K562 (cell line): ENCODE measurements at regions not wholly inside any gene's neighbourhood (a gene's known extent, or its start where the extent isn't known, plus 50 kb on each side); places are given as distances from the start of the nearest gene placed in this dataset.

Source experiments
- ATAC-seq: fragments of 200-7000 bp; cut with Tn5 transposase; 3 replicates; pipeline ENCODE4 v1.9.1; 2020; ENCODE audit warnings: moderate library complexity
- BruUV-seq: library from RNA; stranded (reverse); fragments of 400-500 nt; replicated peaks from 2 replicates; lab custom pipeline; 2021; lab: Mats Ljungman, UMichigan
- CTCF ChIA-PET: fragments of 300-600 bp; formaldehyde crosslinking; extraction: SDS; loops from one replicate; lab custom pipeline; 2021; ENCODE audit warnings: low intra/inter-chr PET ratio; lab: Yijun Ruan, JAX
- POLR2A ChIA-PET: fragments of 300-600, 350-650 bp; sonication (Branson Sonifier 250); formaldehyde crosslinking; extraction: SDS; loops from one replicate; lab custom pipeline; 2021; ENCODE audit warnings: antibody characterized with exemption, inconsistent platforms; lab: Yijun Ruan, JAX
- DNase-seq, 4 experiments: peaks; one replicate each; pipeline versions ENCODE4 v3.0.0 to v3.0.0-alpha.2; 2011 to 2018; ENCODE audit warnings: low spot score in 3 of 4, mixed read lengths in 3 of 4; ENCODE audit errors: extremely low read depth in 1 of 4
- FAIRE-seq: peaks from 2 replicates; lab custom pipeline; 2011; peaks lifted over from hg19 to GRCh38; lab: Jason Lieb, UNC
- H2AFZ ChIP-seq: 2 replicates; pipeline ENCODE4 v1.6.0; 2011; ENCODE audit warnings: low read depth, low read length, control low read depth, inconsistent platforms
- H3K27ac ChIP-seq: fragments of 200-600 bp; 3 replicates; pipeline ENCODE4 v1.8.0; 2011; ENCODE audit warnings: low read depth, mild to moderate bottlenecking, control low read depth, inconsistent platforms, low read length, moderate library complexity, mixed read lengths; ENCODE audit errors: extremely low read depth
- H3K27me3 ChIP-seq, 2 experiments: fragments of 300-600 bp in 1 of 2; 2 replicates in 1 of 2; 3 replicates in 1 of 2; pipeline versions ENCODE4 v1.6.0 to v1.8.0; 2011; ENCODE audit warnings: inconsistent platforms in 2 of 2, low read length in 2 of 2, mild to moderate bottlenecking in 1 of 2, mixed read lengths in 1 of 2, moderate library complexity in 1 of 2; ENCODE audit not compliant: control insufficient read depth in 2 of 2, insufficient read depth in 2 of 2
- H3K36me3 ChIP-seq: fragments of 300-600 bp; 3 replicates; pipeline ENCODE4 v1.8.0; 2011; ENCODE audit warnings: mild to moderate bottlenecking, low read length, inconsistent platforms; ENCODE audit not compliant: control insufficient read depth, insufficient read depth
- H3K4me1 ChIP-seq, 2 experiments: fragments of 200-600 bp in 1 of 2; replicated peaks in 1 of 2; 2 replicates in 1 of 2; 3 replicates in 1 of 2; pipeline versions ENCODE4 v1.5.1 to v1.8.0; 2011; ENCODE audit warnings: inconsistent platforms in 2 of 2, low read length in 2 of 2, mild to moderate bottlenecking in 1 of 2, mixed read lengths in 1 of 2, moderate library complexity in 1 of 2; ENCODE audit not compliant: control insufficient read depth in 2 of 2, insufficient read depth in 2 of 2
- H3K4me2 ChIP-seq: 2 replicates; pipeline ENCODE4 v1.6.1; 2011; ENCODE audit warnings: low read length, control low read depth, inconsistent platforms, mixed read lengths; ENCODE audit not compliant: insufficient read depth
- H3K4me3 ChIP-seq: fragments of 200-600 bp; sonication (generic), shearing (Covaris generic); 2 replicates; pipeline ENCODE4 v1.5.1; 2016; ENCODE audit warnings: control low read depth, inconsistent platforms
- H3K79me2 ChIP-seq: fragments of 200-600 bp; 3 replicates; pipeline ENCODE4 v1.8.0; 2011; ENCODE audit warnings: low read length, inconsistent platforms; ENCODE audit not compliant: control insufficient read depth, insufficient read depth
- H3K9ac ChIP-seq, 2 experiments: 2 replicates each; pipeline versions ENCODE4 v1.6.0 to v1.6.1; 2011; ENCODE audit warnings: low read depth in 2 of 2, low read length in 2 of 2, control low read depth in 1 of 2, inconsistent platforms in 1 of 2, mild to moderate bottlenecking in 1 of 2, mixed read lengths in 1 of 2; ENCODE audit not compliant: insufficient read depth in 1 of 2
- H3K9me1 ChIP-seq: one replicate; pipeline ENCODE4 v1.6.0; 2011; ENCODE audit warnings: inconsistent platforms, mild to moderate bottlenecking, low read length, moderate library complexity; ENCODE audit not compliant: control insufficient read depth, insufficient read depth
- H3K9me3 ChIP-seq: replicated peaks from 2 replicates; pipeline ENCODE4 v1.5.1; 2011; ENCODE audit warnings: low read depth, low read length, inconsistent platforms; ENCODE audit not compliant: control insufficient read depth, insufficient read depth
- H4K20me1 ChIP-seq: replicated peaks from 2 replicates; pipeline ENCODE4 v1.6.1; 2011; ENCODE audit warnings: low read length, inconsistent platforms, mixed read lengths; ENCODE audit not compliant: control insufficient read depth, insufficient read depth
- BRD4 ChIP-seq: fragments of 200-600 bp; sonication (generic); IDR thresholded peaks from 2 replicates; pipeline ENCODE4 v1.6.1; 2017; ENCODE audit warnings: inconsistent platforms
- CCNT2 ChIP-seq: IDR thresholded peaks from 2 replicates; pipeline ENCODE4 v1.6.1; 2011; ENCODE audit warnings: borderline replicate concordance, low read depth, mild to moderate bottlenecking, moderate library complexity, mixed read lengths, low read length; ENCODE audit not compliant: insufficient read length; ENCODE audit errors: extremely low read depth
- GATAD2B ChIP-seq: fragments of 450-650 bp; IDR thresholded peaks from 2 replicates; pipeline ENCODE4 v1.6.1; 2017; ENCODE audit warnings: mild to moderate bottlenecking, borderline replicate concordance
- NFIX ChIP-seq: fragments of 250-450 bp; sonication (Bioruptor Pico); IDR thresholded peaks from 2 replicates; pipeline ENCODE4 v1.4.0; 2020; ENCODE audit warnings: low read depth, mild to moderate bottlenecking, moderate library complexity
- PHB2 ChIP-seq: fragments of 450-650 bp; IDR thresholded peaks from 2 replicates; pipeline ENCODE4 v1.6.1; 2017; ENCODE audit warnings: low read depth
- ZNF282 ChIP-seq: sonication (generic); formaldehyde crosslinking; IDR thresholded peaks from 2 replicates; pipeline ENCODE4 v1.8.1; 2023; ENCODE audit warnings: missing genetic modification reagents
- WGBS: fragments of 100-300 bp; shearing (Covaris generic); methylation state at CpG from one replicate; pipeline ENCODE4 v1.1.6; 2016; ENCODE audit warnings: low coverage, mixed read lengths; ENCODE audit not compliant: insufficient coverage; ENCODE audit errors: missing lambda C conversion rate; 5-methylcytosine and 5-hydroxymethylcytosine counted together
- in situ Hi-C: fragments of 300-500 bp; cut with MboI; formaldehyde crosslinking; loops from 4 replicates; pipeline ENCODE4 v1.15.0; 2018; ENCODE audit warnings: inconsistent platforms, mixed read lengths
- intact Hi-C: fragments of 100-400 bp; cut with micrococcal nuclease; formaldehyde crosslinking; loops from 2 replicates; pipeline ENCODE4 v1.14.2; 2022
- TF ChIP-seq, protein P1 (sequence below): fragments of 250-450 bp; sonication (Bioruptor Pico); IDR thresholded peaks from 2 replicates; pipeline ENCODE4 v1.5.0; 2021; ENCODE audit warnings: mild to moderate bottlenecking, moderate library complexity
- TF ChIP-seq, protein P2 (sequence below): fragments of 250-450 bp; sonication (Bioruptor Pico); IDR thresholded peaks from 2 replicates; pipeline ENCODE4 v1.4.0; 2020

GRCh38 chr2:160657196-160657595 is 163.6 kb upstream of the RBMS1 start:
- POLR2A ChIA-PET: no interaction called here

More at GRCh38 chr2:160657196-160657595, 163.6 kb upstream of the RBMS1 start:
- WGBS: 6% methylated on average over 1 of the region's 1 CpG
- H3K79me2 ChIP-seq: no peaks in the 10 kb centered on the region
- H3K9me3 ChIP-seq: no peaks in the 10 kb centered on the region
- no peaks in the 10 kb centered on the region for H3K36me3 ChIP-seq
- BruUV-seq: no TSS peak
- no peaks in the 10 kb centered on the region for H3K27me3 ChIP-seq
- DNase-seq: no peak
- in situ Hi-C loops: no loop called here
- H3K4me2 ChIP-seq: no peak overlapping the region
- H3K27ac ChIP-seq: no peak overlapping the region
- no peaks in the 10 kb centered on the region for H4K20me1 ChIP-seq
- H3K4me3 ChIP-seq: no peak overlapping the region
- FAIRE-seq: no peak
- no peak for ATAC-seq
- CTCF ChIA-PET: no interaction called here
- TF ChIP-seq, protein P1, sequence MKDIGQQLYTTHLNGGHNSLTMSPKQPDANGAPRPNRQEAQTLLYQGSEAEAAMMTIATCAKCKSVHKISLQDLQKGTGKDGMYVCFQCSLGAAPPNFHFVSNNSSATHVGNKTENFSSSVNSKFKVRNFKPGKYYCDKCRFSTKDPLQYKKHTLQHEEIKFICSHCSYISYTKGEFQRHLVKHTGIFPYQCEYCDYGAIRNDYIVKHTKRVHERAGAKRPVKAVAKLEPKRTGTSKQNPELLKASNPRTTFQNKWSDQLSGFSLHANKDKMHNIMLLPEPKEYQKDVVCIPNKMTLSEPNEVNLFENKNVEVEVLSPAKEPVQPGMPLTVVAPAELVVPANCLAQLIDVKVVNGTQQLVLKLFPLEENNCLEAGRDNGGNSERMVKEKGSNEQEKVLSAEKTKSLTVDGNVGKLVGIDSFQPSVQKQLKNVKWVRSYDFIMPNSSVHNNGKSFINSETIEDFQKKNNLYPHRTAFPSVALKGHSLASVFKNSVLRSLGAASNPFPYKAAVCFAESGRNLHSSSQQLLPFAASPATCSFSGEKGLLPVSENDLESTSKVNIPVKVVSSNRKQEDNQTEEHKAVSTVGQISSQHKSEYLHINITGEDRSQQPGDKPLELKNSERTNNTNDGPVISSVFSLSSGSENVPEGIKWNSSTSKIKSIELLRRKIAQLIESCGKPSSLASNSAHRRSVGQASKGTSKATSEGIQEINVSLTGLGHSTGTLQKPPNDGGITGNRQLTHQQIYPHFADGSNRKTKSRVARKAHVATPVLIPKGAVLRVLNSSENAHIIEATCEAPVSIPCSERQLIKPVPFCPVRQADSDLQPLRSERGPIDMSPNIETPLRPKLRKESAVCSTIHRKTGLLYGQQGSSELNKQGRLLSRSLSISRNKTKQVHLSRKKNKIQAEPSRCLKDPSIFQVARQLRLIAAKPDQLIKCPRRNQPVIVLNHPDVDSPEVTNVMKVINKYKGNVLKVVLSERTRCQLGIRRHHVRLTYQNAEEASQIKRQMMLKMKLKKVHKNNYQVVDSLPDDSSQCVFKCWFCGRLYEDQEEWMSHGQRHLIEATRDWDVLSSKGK (CRISPR knock-in tag): no peak
- TF ChIP-seq NFIX (CRISPR knock-in tag): no peak
- no peak for TF ChIP-seq BRD4
- TF ChIP-seq ZNF282: no peak
- TF ChIP-seq GATAD2B: no peak
- no peak for TF ChIP-seq PHB2
- no peak for TF ChIP-seq CCNT2
- TF ChIP-seq, protein P2, sequence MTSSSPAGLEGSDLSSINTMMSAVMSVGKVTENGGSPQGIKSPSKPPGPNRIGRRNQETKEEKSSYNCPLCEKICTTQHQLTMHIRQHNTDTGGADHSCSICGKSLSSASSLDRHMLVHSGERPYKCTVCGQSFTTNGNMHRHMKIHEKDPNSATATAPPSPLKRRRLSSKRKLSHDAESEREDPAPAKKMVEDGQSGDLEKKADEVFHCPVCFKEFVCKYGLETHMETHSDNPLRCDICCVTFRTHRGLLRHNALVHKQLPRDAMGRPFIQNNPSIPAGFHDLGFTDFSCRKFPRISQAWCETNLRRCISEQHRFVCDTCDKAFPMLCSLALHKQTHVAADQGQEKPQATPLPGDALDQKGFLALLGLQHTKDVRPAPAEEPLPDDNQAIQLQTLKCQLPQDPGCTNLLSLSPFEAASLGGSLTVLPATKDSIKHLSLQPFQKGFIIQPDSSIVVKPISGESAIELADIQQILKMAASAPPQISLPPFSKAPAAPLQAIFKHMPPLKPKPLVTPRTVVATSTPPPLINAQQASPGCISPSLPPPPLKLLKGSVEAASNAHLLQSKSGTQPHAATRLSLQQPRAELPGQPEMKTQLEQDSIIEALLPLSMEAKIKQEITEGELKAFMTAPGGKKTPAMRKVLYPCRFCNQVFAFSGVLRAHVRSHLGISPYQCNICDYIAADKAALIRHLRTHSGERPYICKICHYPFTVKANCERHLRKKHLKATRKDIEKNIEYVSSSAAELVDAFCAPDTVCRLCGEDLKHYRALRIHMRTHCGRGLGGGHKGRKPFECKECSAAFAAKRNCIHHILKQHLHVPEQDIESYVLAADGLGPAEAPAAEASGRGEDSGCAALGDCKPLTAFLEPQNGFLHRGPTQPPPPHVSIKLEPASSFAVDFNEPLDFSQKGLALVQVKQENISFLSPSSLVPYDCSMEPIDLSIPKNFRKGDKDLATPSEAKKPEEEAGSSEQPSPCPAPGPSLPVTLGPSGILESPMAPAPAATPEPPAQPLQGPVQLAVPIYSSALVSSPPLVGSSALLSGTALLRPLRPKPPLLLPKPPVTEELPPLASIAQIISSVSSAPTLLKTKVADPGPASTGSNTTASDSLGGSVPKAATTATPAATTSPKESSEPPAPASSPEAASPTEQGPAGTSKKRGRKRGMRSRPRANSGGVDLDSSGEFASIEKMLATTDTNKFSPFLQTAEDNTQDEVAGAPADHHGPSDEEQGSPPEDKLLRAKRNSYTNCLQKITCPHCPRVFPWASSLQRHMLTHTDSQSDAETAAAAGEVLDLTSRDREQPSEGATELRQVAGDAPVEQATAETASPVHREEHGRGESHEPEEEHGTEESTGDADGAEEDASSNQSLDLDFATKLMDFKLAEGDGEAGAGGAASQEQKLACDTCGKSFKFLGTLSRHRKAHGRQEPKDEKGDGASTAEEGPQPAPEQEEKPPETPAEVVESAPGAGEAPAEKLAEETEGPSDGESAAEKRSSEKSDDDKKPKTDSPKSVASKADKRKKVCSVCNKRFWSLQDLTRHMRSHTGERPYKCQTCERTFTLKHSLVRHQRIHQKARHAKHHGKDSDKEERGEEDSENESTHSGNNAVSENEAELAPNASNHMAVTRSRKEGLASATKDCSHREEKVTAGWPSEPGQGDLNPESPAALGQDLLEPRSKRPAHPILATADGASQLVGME: no peak
- H3K4me1 ChIP-seq: no peaks in the 10 kb centered on the region
- no peak overlapping the region for H3K9ac ChIP-seq
- no peaks in the 10 kb centered on the region for H3K9me1 ChIP-seq
- H2AFZ ChIP-seq: no peak overlapping the region
- intact Hi-C loops: no loop called here
